GM21786 (cell line): ENCODE measurements at regions not wholly inside any gene's neighbourhood (a gene's known extent, or its start where the extent isn't known, plus 50 kb on each side); places are given as distances from the start of the nearest gene placed in this dataset.

ENCODE experiments used
- ATAC-seq: cut with Tn5 transposase; IDR thresholded peaks from one replicate; pipeline ENCODE4 v1.9.1; 2021; ENCODE audit not compliant: unreplicated experiment

GRCh38 chr2:236672606-236673005, 103.0 kb downstream of the ACKR3 start:
- ATAC-seq: no peak

DNA sequence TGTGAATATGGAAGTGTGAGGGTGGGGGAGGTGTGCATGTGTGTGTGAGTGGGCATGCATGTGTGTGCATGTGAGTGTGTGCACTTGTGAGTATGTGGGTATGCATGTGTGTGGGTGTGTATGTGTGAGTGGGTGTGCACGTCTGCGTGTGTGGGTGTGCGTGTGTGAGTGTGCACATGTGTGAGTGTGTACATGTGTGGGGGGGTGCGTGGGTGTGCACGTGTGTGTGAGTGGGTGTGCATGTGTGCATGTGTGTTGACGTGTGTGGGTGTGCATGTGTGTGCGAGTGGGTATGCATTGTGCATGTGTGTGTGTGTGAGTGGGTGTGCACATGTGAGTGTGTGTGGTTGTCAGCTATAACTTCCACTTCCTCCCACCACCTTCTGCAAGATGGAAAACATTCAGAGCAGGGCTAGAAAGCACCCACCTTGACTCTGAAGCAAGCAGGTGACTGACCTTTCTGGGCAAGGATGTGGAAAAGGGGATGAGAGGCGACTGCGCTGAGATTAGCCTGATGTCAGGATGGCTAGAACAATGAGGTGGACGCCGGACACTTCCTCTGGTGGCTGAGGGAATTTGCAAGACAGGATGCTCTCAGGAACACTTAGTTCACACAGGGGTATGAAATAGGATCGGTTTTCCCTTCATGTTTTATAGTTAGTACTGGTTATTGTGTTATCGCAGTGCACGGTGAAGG, 103.6 kb downstream of the ACKR3 start:
- ATAC-seq: no peak

GRCh38 chr2:236673823-236674185, 104.2 kb downstream of the ACKR3 start:
- ATAC-seq: no peak

DNA sequence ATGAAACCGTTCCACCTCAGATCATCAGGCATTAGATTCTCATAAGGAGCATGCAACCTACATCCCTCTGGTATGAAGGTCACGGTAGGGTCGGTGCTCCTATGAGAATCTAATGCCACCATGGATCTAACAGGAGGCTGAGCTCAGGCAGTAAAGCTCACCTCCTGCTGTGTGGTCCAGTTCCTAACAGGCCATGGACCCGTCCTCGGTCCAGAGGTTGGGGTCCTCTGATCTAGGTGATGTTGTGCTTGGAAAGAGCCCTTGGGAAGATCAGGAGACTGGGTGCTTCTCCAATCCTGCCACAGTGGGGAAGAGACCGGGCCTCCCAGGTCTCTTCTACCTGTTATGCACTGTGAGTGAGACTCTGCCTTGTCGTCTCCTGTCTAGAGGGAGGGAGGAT, 104.6 kb downstream of the ACKR3 start:
- no peak for ATAC-seq

- ATAC-seq: no peak
Observed at GRCh38 chr2:236674646-236675045, 105.0 kb downstream of the ACKR3 start.

DNA sequence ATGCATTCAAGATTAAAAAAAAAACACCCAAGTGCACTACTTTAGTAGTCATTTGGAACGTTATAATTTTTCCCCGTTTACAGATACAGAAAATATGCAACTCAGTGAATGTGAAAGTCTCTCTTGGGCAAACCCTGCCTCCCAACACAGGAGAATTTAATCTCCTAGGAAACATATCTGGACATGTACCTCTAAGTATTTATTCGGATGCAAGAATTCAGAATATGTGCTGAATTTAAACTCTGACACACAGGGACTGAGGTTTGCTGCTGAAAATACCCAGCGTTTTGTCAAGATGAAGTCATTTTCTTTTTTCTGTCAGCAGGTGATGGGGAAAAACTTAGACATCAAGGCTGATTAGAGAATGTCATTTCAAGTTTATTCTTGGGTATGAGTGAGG, 105.4 kb downstream of the ACKR3 start:
- ATAC-seq: no peak

- ATAC-seq: no peak
Observed at GRCh38 chr2:236675526-236675925, 105.9 kb downstream of the ACKR3 start.

DNA sequence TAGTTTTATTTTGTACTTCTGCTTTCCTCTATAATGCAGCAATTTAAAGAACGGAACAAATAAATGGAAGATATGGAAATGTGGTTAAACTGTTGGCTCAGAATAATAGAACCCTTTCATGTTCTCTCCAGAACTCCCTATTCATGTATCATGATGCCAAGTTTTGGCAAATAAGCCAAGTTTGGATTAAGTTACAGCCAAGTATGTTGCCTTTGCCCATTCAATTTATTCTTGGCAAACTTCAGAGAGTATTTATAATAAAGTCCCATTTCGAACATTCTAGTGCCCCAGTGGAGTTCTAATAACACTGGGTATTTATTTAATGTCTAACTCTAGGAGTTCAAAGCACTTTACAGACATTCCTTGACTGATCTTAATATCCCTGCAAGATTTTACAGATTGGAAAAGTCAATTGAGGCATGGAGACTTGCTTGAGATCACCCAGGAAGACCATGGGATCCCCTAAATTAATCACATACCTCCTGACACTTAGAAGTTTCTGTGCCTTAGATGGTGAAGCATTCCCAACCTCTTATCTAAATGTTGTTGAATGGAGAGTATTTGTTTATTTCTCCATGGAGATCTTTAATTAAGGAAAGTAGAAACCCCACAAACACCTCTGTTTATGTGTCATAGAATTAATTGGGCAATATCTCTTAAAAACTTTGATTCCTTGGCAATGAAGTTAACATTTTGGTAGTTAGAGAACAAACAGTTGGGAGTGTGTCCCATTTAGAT, 106.7 kb downstream of the ACKR3 start:
- no peak for ATAC-seq

DNA sequence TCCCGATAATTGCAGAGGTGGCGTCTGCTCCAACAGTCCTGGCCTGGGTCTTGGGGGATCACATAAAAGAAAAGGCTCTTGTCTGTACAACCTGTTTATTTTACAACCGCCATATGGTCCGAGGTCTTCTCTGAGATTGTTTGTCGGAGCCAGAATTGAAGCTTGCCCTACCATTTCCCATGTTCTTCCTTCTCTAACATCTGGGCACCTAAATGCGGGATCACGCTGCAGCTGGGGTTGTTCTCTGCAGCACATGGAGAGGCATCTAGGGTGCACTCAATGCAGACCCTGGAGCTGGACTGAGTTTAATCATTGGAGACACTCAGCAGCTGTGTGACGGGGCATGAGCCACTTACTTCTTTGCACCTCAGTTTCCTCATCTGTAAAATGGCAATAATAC, 107.7 kb downstream of the ACKR3 start:
- no peak for ATAC-seq

DNA sequence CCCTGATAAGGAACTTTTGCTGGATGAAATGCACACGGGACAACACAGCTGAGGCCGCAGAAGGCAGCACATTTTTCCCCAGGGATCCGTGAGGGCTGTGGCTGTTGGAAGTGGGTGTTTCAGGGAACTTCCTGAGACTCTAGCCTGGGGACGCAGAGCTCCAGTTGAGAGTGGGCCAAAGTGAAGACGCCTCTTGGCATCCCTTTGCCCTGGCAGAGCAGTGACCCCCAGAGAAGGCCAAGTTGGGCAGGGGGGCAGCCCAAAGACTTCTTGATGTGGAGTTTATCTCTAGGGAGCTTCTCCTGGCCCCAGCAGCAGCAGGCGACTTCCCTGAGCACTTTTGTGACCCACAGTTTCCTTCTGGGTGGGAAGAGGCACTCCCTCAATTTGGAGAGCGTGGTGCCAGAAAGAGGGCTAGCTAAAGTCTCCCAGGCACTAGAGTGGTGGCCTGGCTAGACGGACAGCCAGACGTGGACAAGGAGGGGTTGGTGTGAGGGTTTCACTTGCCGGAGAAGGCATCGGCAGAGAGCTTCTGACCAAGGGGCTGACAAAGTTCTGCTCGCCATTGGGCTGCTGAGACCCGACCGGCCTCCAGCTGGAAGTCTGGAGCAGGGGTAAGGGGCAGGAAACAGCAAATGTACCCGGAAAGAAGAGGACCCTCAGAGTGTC, 108.8 kb downstream of the ACKR3 start:
- ATAC-seq: no peak

GRCh38 chr2:236679884-236680860, 110.5 kb downstream of the ACKR3 start:
- no peak for ATAC-seq

DNA sequence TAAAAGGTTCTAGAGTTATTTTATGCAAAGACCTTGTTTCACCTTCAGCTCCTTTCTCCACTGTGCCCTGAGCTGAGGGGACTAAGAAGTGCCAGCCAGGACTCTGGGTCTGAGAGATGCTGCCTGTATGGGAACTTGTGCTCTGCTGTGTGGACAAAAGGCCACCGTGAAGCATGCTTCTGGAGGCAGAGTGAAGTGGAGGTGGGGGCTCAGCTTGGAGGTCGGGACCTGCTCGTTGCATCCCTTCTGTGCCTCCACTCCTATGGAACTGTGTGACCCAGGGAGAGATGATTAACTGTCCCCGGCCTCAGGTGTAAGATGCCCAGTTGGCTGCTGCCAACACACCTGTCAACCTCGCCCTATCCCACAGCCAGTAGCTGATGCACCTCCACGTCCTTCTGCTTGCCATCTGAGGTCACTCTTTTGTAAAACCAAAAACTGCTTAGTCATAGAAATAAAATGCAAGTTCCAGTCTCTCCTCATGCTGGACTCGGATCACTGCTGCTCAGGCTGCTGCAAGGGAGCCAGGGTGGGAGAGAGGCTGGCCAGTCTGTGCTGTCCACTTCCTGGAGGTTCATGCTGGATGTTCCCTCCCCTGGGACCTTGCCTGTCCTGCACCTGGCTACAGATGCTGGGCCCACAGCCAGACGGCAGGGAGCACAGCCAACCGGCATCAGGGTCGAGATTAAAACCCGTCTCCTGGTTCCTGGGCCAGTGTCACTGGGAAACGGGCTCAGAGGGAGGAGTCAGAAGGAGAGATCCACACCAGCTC, 113.2 kb downstream of the ACKR3 start:
- no peak for ATAC-seq

- ATAC-seq: no peak
Observed at GRCh38 chr2:236684504-236685256, 115.1 kb downstream of the ACKR3 start.

- no peak for ATAC-seq
Observed at GRCh38 chr2:236685361-236685760, 115.7 kb downstream of the ACKR3 start.

GRCh38 chr2:236685979-236686520, 116.4 kb downstream of the ACKR3 start:
- ATAC-seq: no peak

DNA sequence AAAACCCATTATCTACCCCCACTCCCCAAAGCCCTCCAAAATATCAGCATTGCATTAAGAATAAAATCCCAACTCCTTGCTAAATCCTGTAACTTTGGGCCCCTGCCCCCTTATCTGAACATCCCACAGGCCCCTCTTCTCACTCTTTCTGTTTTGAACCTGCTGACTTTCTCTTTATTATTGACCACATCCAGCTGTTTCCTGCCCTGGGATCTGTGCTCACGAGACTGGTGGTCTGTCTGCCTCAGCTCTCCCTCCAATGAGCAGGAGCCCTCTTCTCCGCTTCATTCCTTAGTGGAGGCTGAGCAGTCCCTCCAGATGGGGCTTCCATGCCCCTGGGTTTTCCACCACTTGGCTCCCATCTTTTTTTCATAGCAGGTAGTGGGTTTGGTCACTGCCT, 116.9 kb downstream of the ACKR3 start:
- ATAC-seq: no peak

- ATAC-seq: no peak
Observed at GRCh38 chr2:236687296-236687965, 117.8 kb downstream of the ACKR3 start.

- ATAC-seq: no peak
Observed at GRCh38 chr2:236688157-236688556, 118.5 kb downstream of the ACKR3 start.
